GM12891 (cell line): ENCODE measurements at regions not wholly inside any gene's neighbourhood (a gene's known extent, or its start where the extent isn't known, plus 50 kb on each side); places are given as distances from the start of the nearest gene placed in this dataset.

Experiments used
- DNase-seq: peaks from one replicate; pipeline ENCODE4 v3.0.0; 2011; ENCODE audit warnings: low spot score; ENCODE audit not compliant: insufficient read length
- FAIRE-seq: peaks from 2 replicates; lab custom pipeline; 2011; peaks lifted over from hg19 to GRCh38; lab: Jason Lieb, UNC
- PAX5 ChIP-seq: IDR thresholded peaks from 2 replicates; pipeline ENCODE4 v1.6.1; 2011; ENCODE audit warnings: low read length, moderate library complexity, mild to moderate bottlenecking; ENCODE audit not compliant: insufficient read depth, severe bottlenecking
- POLR2A ChIP-seq: IDR thresholded peaks from 2 replicates; pipeline ENCODE4 v1.6.1; 2011; ENCODE audit warnings: low read depth, low read length, control low read depth
- POLR2AphosphoS5 ChIP-seq: IDR thresholded peaks from 2 replicates; pipeline ENCODE4 v1.6.1; 2011; ENCODE audit warnings: low read depth, low read length, control low read depth
- POU2F2 ChIP-seq: IDR thresholded peaks from 2 replicates; pipeline ENCODE4 v1.6.1; 2011; ENCODE audit warnings: low read depth, mild to moderate bottlenecking, control low read depth, low read length, moderate library complexity
- SPI1 ChIP-seq: IDR thresholded peaks from 2 replicates; pipeline ENCODE4 v1.6.1; 2011; ENCODE audit warnings: low read depth, low read length, control low read depth
- TAF1 ChIP-seq: IDR thresholded peaks from 2 replicates; pipeline ENCODE4 v1.6.1; 2011; ENCODE audit warnings: low read depth, low read length, control low read depth

DNA sequence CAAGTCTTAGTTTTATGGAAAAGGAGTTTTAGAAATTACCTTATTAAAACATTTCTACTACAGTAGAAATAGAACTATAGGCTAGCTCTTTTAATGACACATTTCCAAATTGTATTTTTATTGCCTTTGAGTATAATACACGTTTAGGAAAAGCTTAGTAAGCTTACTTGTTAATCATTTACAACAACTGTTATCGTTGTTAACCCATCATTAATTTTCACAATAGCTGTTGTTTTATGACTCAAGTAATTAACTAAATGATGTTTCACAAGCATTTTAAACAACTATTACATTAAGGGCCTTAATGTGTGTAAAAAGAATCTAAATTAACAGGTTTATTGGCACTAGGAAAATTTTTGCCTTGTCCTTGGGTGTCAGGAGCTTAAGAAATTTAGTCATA, 120.5 kb upstream of the THRB start:
- DNase-seq (no peak), FAIRE-seq (no peak)
- TF ChIP-seq PAX5 (no peak), POLR2AphosphoS5 (no peak), TAF1 (no peak), POLR2A (no peak), POU2F2 (no peak), SPI1 (no peak)

GRCh38 chr3:24616110-24616829, 121.6 kb upstream of the THRB start:
- no peak for DNase-seq
- FAIRE-seq, result no peak
- TF ChIP-seq POU2F2 (no peak), POLR2AphosphoS5 (no peak), TAF1 (no peak)

GRCh38 chr3:24622138-24622537, 127.5 kb upstream of the THRB start:
- no peak for TF ChIP-seq TAF1
- TF ChIP-seq POLR2AphosphoS5, result no peak
- no peak for TF ChIP-seq SPI1
- TF ChIP-seq POU2F2, result no peak
- no peak for TF ChIP-seq PAX5
- TF ChIP-seq POLR2A, result no peak
- DNase-seq (no peak), FAIRE-seq (no peak)

DNA sequence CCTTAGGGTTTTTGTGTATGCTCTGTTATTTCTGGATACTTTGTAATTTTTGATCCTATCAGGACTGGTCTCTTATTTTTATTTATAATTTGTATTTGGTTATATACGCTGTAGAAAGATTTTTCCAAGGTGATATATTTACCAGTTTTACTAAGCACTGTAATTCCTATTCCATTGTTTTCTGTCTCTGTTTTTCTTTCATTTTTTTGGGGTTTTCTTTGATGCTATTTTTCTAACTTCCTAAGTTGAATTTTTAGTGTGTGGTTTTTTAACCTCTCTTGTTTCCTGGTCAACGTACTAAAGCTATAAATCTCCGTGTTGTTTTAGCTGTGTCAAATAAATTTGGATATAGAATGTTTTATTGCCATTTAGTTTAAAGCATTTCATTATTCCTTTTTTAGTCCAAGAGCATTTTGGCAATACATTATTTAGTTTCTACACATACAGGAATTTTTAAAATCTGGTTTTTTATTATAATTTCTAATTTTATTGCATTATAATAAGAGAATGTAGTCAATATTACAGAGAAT, 128.1 kb upstream of the THRB start:
- FAIRE-seq, result no peak

GRCh38 chr3:24623657-24624056, 129.0 kb upstream of the THRB start:
- no peak for DNase-seq
- TF ChIP-seq PAX5, result no peak
- TF ChIP-seq TAF1, result no peak
- TF ChIP-seq SPI1, result no peak
- no peak for TF ChIP-seq POLR2AphosphoS5
- no peak for TF ChIP-seq POLR2A
- no peak for TF ChIP-seq POU2F2
- FAIRE-seq, result no peak

More for the DNA sequence above, 128.1 kb upstream of the THRB start:
- TF ChIP-seq POLR2A (no peak), POLR2AphosphoS5 (no peak), PAX5 (no peak), POU2F2 (no peak), SPI1 (no peak), TAF1 (no peak)
- no peak for DNase-seq

- TF ChIP-seq SPI1 (no peak), POLR2A (no peak), POU2F2 (no peak), TAF1 (no peak)
- FAIRE-seq (no peak), DNase-seq (no peak)
Observed at GRCh38 chr3:24624938-24625681, 130.5 kb upstream of the THRB start.

DNA sequence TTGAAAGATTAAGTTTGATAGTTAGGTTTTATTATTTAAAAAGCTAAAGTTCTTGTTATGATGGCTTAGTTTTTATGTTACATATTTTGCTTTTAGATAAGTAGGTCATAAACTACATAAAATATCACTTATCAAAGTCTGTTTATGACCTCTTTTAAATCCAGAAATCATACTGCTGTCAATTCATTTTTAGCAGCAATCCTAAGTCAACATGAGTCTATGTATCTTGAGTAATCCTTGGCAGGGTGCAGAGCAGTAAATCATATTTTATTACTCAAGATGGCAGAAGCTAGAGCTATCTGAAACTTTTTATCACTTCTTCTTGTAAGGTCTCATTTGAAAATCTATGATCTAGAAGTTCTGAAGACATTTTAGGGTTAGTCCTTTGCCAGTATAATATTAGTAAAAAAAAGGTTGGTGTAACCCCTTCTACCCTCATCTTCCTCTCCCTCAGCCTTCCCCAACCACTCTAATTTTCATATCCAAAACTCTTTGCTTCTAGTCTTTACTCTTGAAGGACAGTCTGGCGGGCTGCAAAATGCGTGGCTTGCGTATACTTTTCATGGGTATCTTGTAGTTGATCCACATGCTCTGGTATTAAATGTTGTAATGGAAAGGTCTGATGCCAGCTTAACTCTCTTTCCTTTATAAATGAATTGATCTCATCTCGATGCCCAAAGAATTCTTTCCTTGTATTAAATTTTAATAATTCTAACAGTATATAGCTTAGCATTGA, 134.0 kb upstream of the THRB start:
- DNase-seq (no peak), FAIRE-seq (no peak)
- TF ChIP-seq POLR2A (no peak), POU2F2 (no peak), POLR2AphosphoS5 (no peak), PAX5 (no peak), SPI1 (no peak), TAF1 (no peak)

DNA sequence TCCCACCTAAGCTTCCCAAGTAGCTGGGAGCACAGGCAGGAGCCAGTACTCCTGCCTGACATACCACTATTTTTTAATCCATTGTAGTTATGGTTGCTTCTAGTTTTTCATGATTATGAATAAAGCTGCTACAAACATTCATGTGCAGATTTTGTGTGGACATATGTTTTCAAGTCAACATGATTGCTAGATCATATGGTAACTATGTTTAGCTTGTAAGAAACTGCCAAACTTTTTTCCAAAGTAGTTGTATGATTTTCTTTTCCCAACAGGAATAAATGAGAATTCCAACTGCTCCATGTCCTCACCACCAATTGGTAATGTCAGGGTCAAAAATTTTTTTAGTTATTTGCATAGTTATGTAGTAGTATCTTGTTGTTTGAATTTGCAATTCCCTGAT, 136.8 kb upstream of the THRB start:
- TF ChIP-seq SPI1 (no peak), POU2F2 (no peak), TAF1 (no peak), POLR2AphosphoS5 (no peak), PAX5 (no peak), POLR2A (no peak)

DNA sequence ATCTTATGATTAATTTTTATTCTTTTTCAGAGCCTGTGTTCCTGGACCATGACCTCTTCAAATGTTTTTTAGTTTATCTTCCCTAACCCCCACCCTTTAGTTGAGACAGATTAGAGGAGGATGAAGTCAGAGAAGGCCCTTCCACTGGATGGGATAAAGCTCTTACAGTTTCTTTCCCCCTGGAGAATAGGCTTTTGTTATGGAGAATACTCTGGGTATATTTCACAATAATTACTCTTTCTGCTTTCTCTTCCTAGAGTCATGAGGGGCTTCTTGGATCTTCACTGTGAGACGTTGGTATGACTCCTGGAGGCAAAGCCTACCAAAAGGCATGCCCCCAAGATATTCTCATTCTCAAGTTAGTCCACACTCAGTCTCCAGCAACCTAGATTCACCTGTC, 144.4 kb upstream of the THRB start:
- FAIRE-seq (no peak), DNase-seq (no peak)
- TF ChIP-seq POLR2A, result no peak
- TF ChIP-seq SPI1, result no peak
- TF ChIP-seq PAX5, result no peak
- no peak for TF ChIP-seq POU2F2
- TF ChIP-seq POLR2AphosphoS5, result no peak
- TF ChIP-seq TAF1, result no peak

More for the DNA sequence above, 136.8 kb upstream of the THRB start:
- FAIRE-seq, result no peak
- no peak for DNase-seq
